CD14-positive monocyte (primary cell): ENCODE measurements at regions not wholly inside any gene's neighbourhood (a gene's known extent, or its start where the extent isn't known, plus 50 kb on each side); places are given as distances from the start of the nearest gene placed in this dataset.

ENCODE experiments used
- DNase-seq, 3 donors: peaks; one replicate each; pipeline ENCODE4 v3.0.0-alpha.2; 2011 to 2022
- H2AFZ ChIP-seq: 2 replicates; pipeline ENCODE4 v1.6.0; 2012; ENCODE audit warnings: mild to moderate bottlenecking, low read depth, low read length, inconsistent platforms; ENCODE audit not compliant: insufficient read depth, poor library complexity, severe bottlenecking
- H3K27ac ChIP-seq, 2 donors: 1 replicate in 1 of 2; 2 replicates in 1 of 2; pipeline ENCODE4 v1.5.1; 2012 to 2013; ENCODE audit warnings: low read length in 2 of 2, control low read depth in 1 of 2, inconsistent platforms in 1 of 2, low read depth in 1 of 2, mild to moderate bottlenecking in 1 of 2
- H3K27me3 ChIP-seq, 2 donors: one replicate each; pipeline versions ENCODE4 v1.6.0 to v1.6.1; 2011 to 2013; ENCODE audit warnings: low read length in 2 of 2; ENCODE audit not compliant: control insufficient read depth in 2 of 2, insufficient read depth in 2 of 2
- H3K36me3 ChIP-seq, 2 donors: replicated peaks in 1 of 2; 1 replicate in 1 of 2; 2 replicates in 1 of 2; pipeline versions ENCODE4 v1.5.1 to v1.6.1; 2012 to 2013; ENCODE audit warnings: low read length in 2 of 2, control low read depth in 1 of 2, inconsistent platforms in 1 of 2, mild to moderate bottlenecking in 1 of 2; ENCODE audit not compliant: insufficient read depth in 2 of 2, control insufficient read depth in 1 of 2
- H3K4me1 ChIP-seq, 2 donors: 1 replicate in 1 of 2; 2 replicates in 1 of 2; pipeline versions ENCODE4 v1.5.1 to v1.6.1; 2012 to 2013; ENCODE audit warnings: low read length in 2 of 2, control low read depth in 1 of 2, inconsistent platforms in 1 of 2, mild to moderate bottlenecking in 1 of 2, moderate library complexity in 1 of 2; ENCODE audit not compliant: insufficient read depth in 2 of 2, control insufficient read depth in 1 of 2
- H3K4me2 ChIP-seq: replicated peaks from 2 replicates; pipeline ENCODE3; 2012; ENCODE audit warnings: low read length, moderate library complexity, mild to moderate bottlenecking; ENCODE audit not compliant: poor library complexity, severe bottlenecking; ENCODE audit errors: extremely low read depth
- H3K4me3 ChIP-seq, 3 experiments: fragments of 200-600 bp in 1 of 3; sonication (generic) in 1 of 3; replicated peaks in 1 of 3; 1 replicate in 2 of 3; 2 replicates in 1 of 3; pipeline ENCODE4 v1.5.1; 2011 to 2013; ENCODE audit warnings: low read length in 3 of 3, mild to moderate bottlenecking in 3 of 3, control low read depth in 2 of 3, low read depth in 2 of 3, inconsistent platforms in 1 of 3, moderate library complexity in 1 of 3
- H3K79me2 ChIP-seq: 2 replicates; pipeline ENCODE4 v1.6.0; 2012; ENCODE audit warnings: mild to moderate bottlenecking, control low read depth, inconsistent platforms, low read length, moderate library complexity; ENCODE audit not compliant: insufficient read depth
- H3K9ac ChIP-seq: 2 replicates; pipeline ENCODE4 v1.6.0; 2017; ENCODE audit warnings: low read length, mild to moderate bottlenecking; ENCODE audit not compliant: insufficient read depth, poor library complexity, severe bottlenecking
- H3K9me3 ChIP-seq, 2 donors: replicated peaks in 1 of 2; 1 replicate in 1 of 2; 2 replicates in 1 of 2; pipeline versions ENCODE4 v1.5.1 to v1.6.1; 2012 to 2013; ENCODE audit warnings: low read length in 2 of 2, control low read depth in 1 of 2; ENCODE audit not compliant: control insufficient read depth in 1 of 2, insufficient read depth in 1 of 2
- H4K20me1 ChIP-seq: 2 replicates; pipeline ENCODE4 v1.6.0; 2012; ENCODE audit warnings: mild to moderate bottlenecking, low read length, control low read depth, moderate library complexity; ENCODE audit not compliant: insufficient read depth
- H3K27ac Mint-ChIP-seq, 7 donors: one replicate each; pipeline ENCODE4 v1.8.0; 2020; ENCODE audit warnings: mild to moderate bottlenecking in 7 of 7, mixed read lengths in 7 of 7, moderate library complexity in 6 of 7, inconsistent platforms in 2 of 7
- H3K27me3 Mint-ChIP-seq, 3 donors: one replicate each; pipeline ENCODE4 v1.8.0; 2021 to 2022; ENCODE audit warnings: low read depth in 3 of 3, mild to moderate bottlenecking in 3 of 3, mixed read lengths in 3 of 3, moderate library complexity in 3 of 3, inconsistent platforms in 1 of 3
- H3K36me3 Mint-ChIP-seq, 2 donors: one replicate each; pipeline ENCODE4 v1.8.0; 2020; ENCODE audit warnings: mixed read lengths in 2 of 2, inconsistent platforms in 1 of 2, mild to moderate bottlenecking in 1 of 2
- H3K4me1 Mint-ChIP-seq: one replicate; pipeline ENCODE4 v1.8.0; 2020; ENCODE audit warnings: mild to moderate bottlenecking, mixed read lengths
- H3K4me3 Mint-ChIP-seq, 2 donors: one replicate each; pipeline ENCODE4 v1.8.0; 2020; ENCODE audit warnings: mild to moderate bottlenecking in 2 of 2, mixed read lengths in 2 of 2, moderate library complexity in 1 of 2
- H3K9me3 Mint-ChIP-seq, 7 donors: one replicate each; pipeline ENCODE4 v1.8.0; 2020 to 2022; ENCODE audit warnings: mixed read lengths in 7 of 7, mild to moderate bottlenecking in 6 of 7, moderate library complexity in 6 of 7, inconsistent platforms in 2 of 7
- WGBS: methylation state at CpG from one replicate; pipeline ENCODE4 v1.1.5; 2013; ENCODE audit warnings: missing lambda C conversion rate; ENCODE audit not compliant: insufficient coverage; 5-methylcytosine and 5-hydroxymethylcytosine counted together
- intact Hi-C, 2 donors: fragments of 100-400 bp; cut with micrococcal nuclease; formaldehyde crosslinking; loops; one replicate each; pipeline versions ENCODE4 v1.15.0 to v1.15.1; 2023
- TF ChIP-seq, protein P1 (sequence below): fragments of 200-600 bp; IDR thresholded peaks from one replicate; pipeline ENCODE4 v1.8.0; 2022; ENCODE audit warnings: antibody characterized with exemption, mild to moderate bottlenecking

- Histone ChIP-seq H3K27ac (no peak overlapping the region), H3K79me2 (no peaks in the 10 kb centered on the region), H3K9me3 (no peaks in the 10 kb centered on the region), H3K27me3 (no peaks in the 10 kb centered on the region), H3K4me3 (no peak overlapping the region), H3K4me1 (no peaks in the 10 kb centered on the region), H3K4me2 (no peak overlapping the region), H3K36me3 (no peaks in the 10 kb centered on the region), H4K20me1 (no peaks in the 10 kb centered on the region), H3K9ac (no peak overlapping the region), H2AFZ (no peak overlapping the region)
- WGBS: 72% methylated on average over 5 of the region's 6 CpGs
- intact Hi-C loops: no loop called here
- TF ChIP-seq, protein P1, sequence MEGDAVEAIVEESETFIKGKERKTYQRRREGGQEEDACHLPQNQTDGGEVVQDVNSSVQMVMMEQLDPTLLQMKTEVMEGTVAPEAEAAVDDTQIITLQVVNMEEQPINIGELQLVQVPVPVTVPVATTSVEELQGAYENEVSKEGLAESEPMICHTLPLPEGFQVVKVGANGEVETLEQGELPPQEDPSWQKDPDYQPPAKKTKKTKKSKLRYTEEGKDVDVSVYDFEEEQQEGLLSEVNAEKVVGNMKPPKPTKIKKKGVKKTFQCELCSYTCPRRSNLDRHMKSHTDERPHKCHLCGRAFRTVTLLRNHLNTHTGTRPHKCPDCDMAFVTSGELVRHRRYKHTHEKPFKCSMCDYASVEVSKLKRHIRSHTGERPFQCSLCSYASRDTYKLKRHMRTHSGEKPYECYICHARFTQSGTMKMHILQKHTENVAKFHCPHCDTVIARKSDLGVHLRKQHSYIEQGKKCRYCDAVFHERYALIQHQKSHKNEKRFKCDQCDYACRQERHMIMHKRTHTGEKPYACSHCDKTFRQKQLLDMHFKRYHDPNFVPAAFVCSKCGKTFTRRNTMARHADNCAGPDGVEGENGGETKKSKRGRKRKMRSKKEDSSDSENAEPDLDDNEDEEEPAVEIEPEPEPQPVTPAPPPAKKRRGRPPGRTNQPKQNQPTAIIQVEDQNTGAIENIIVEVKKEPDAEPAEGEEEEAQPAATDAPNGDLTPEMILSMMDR: no peak
- no peak for DNase-seq
- peaks cover 0 to 5% (median 0%) of the 10 kb centered on the region in 7 donors for H3K9me3 Mint-ChIP-seq
- H3K27ac Mint-ChIP-seq: no peak overlapping the region
- no peaks in the 10 kb centered on the region for H3K36me3 Mint-ChIP-seq
- peaks cover 7 to 18% (median 8%) of the 10 kb centered on the region in 3 donors for H3K27me3 Mint-ChIP-seq
- H3K4me1 Mint-ChIP-seq: peaks cover 7% of the 10 kb centered on the region
- no peak overlapping the region for H3K4me3 Mint-ChIP-seq
These were observed 97.2 kb upstream of the CARD11 start for GRCh38 chr7:3140834-3141233.

DNA sequence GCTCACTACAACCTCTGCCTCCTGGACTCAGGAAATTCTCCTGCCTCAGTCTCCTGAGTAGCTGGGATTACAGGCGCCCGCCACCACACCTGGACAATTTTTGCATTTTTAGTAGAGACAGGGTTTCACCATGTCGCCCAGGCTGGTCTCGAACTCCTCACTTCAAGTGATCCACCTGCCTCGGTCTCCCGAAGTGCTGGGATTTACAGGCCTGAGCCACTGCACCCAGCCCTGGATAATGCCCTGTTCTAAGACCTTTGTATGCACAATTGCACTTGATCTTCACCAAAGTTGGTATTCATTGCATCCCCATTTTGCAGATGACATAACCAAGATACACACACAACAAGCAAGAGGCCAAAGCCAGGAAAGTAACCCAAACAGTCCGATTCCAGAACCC, 97.7 kb upstream of the CARD11 start:
- Histone ChIP-seq H3K9me3 (no peaks in the 10 kb centered on the region), H3K27ac (no peak overlapping the region), H3K79me2 (no peaks in the 10 kb centered on the region), H3K4me1 (no peaks in the 10 kb centered on the region), H3K27me3 (no peaks in the 10 kb centered on the region), H3K4me2 (no peak overlapping the region), H3K9ac (no peak overlapping the region), H4K20me1 (no peaks in the 10 kb centered on the region), H3K36me3 (no peaks in the 10 kb centered on the region), H2AFZ (no peak overlapping the region), H3K4me3 (no peak overlapping the region)
- TF ChIP-seq, protein P1: no peak
- intact Hi-C loops: no loop called here
- Mint-ChIP-seq H3K9me3 (peaks cover 0 to 5% (median 0%) of the 10 kb centered on the region in 7 donors), H3K4me3 (no peak overlapping the region), H3K27ac (no peak overlapping the region), H3K36me3 (no peaks in the 10 kb centered on the region), H3K4me1 (peaks cover 7% of the 10 kb centered on the region), H3K27me3 (peaks cover 6 to 19% (median 10%) of the 10 kb centered on the region in 3 donors)
- WGBS: 95% methylated on average over 6 of the region's 7 CpGs
- DNase-seq: no peak
